ENCODE measurements at regions not wholly inside any gene's neighbourhood (a gene's known extent, or its start where the extent isn't known, plus 50 kb on each side); places are given as distances from the start of the nearest gene placed in this dataset.

DNA sequence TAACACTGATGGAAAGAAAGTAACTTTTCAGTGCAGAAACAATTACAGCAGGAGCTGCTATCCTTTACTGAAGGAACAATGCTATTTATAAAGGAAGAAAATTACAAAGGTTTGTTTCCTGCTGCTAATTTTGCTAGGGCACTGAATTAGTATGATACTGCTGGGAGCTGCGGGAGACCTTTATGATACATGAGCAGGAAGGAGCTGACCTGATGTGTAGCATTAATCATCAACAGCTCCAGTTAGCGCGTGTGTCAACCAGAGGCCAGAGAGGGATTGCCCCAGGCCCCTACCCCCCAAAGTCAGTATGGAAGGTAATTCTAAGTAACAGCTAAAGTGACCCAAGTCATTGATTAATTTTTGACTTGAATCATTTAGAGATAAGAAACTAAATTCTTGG lies 728.9 kb downstream of the PCDH18 start:
- no peak for TF ChIP-seq ZNF555 (tag by site-specific recombination; conservative IDR thresholded peaks at IDR 0.05)
- TF ChIP-seq, protein P1, sequence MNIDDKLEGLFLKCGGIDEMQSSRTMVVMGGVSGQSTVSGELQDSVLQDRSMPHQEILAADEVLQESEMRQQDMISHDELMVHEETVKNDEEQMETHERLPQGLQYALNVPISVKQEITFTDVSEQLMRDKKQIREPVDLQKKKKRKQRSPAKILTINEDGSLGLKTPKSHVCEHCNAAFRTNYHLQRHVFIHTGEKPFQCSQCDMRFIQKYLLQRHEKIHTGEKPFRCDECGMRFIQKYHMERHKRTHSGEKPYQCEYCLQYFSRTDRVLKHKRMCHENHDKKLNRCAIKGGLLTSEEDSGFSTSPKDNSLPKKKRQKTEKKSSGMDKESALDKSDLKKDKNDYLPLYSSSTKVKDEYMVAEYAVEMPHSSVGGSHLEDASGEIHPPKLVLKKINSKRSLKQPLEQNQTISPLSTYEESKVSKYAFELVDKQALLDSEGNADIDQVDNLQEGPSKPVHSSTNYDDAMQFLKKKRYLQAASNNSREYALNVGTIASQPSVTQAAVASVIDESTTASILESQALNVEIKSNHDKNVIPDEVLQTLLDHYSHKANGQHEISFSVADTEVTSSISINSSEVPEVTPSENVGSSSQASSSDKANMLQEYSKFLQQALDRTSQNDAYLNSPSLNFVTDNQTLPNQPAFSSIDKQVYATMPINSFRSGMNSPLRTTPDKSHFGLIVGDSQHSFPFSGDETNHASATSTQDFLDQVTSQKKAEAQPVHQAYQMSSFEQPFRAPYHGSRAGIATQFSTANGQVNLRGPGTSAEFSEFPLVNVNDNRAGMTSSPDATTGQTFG (tag by site-specific recombination; IDR thresholded peaks at IDR 0.05; ENCODE audit: borderline replicate concordance): no peak
- TF ChIP-seq CTCF (tag by site-specific recombination; IDR thresholded peaks at IDR 0.05): no peak
- TF ChIP-seq, protein P2, sequence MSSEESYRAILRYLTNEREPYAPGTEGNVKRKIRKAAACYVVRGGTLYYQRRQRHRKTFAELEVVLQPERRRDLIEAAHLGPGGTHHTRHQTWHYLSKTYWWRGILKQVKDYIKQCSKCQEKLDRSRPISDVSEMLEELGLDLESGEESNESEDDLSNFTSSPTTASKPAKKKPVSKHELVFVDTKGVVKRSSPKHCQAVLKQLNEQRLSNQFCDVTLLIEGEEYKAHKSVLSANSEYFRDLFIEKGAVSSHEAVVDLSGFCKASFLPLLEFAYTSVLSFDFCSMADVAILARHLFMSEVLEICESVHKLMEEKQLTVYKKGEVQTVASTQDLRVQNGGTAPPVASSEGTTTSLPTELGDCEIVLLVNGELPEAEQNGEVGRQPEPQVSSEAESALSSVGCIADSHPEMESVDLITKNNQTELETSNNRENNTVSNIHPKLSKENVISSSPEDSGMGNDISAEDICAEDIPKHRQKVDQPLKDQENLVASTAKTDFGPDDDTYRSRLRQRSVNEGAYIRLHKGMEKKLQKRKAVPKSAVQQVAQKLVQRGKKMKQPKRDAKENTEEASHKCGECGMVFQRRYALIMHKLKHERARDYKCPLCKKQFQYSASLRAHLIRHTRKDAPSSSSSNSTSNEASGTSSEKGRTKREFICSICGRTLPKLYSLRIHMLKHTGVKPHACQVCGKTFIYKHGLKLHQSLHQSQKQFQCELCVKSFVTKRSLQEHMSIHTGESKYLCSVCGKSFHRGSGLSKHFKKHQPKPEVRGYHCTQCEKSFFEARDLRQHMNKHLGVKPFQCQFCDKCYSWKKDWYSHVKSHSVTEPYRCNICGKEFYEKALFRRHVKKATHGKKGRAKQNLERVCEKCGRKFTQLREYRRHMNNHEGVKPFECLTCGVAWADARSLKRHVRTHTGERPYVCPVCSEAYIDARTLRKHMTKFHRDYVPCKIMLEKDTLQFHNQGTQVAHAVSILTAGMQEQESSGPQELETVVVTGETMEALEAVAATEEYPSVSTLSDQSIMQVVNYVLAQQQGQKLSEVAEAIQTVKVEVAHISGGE (tag by site-specific recombination; conservative IDR thresholded peaks at IDR 0.05; ENCODE audit: low read depth): no peak
- TF ChIP-seq TCF7L2 (IDR thresholded peaks at IDR 0.05; ENCODE audit: borderline replicate concordance, low read depth, low read length): no peak
- no peak for TF ChIP-seq ZNF223 (tag by site-specific recombination; IDR thresholded peaks at IDR 0.05)
- no peak for TF ChIP-seq KLF16 (tag by site-specific recombination; IDR thresholded peaks at IDR 0.05)
- TF ChIP-seq ZNF544 (tag by site-specific recombination; IDR thresholded peaks at IDR 0.05): no peak
